ENCODE measurements at regions not wholly inside any gene's neighbourhood (a gene's known extent, or its start where the extent isn't known, plus 50 kb on each side); places are given as distances from the start of the nearest gene placed in this dataset.

DNA sequence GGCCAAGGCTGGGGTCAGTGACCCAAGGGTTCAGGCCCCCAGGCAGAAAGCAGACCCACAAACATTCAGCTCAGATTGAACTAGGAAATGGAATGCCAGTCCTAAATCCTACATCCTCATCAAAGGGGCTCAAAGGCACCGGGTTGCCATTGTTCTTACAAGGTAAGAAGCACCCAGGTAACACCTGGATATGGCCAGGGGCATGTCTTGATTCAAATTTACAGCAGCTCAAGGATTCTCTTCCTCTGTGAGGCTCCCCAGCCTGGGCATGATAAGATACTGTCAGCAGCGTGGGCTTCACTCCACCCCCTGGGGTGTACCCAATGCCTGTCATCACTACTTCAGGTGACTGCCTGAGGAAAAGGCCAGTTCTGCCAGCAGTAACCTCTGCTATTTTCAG is 92.1 kb upstream of the FSTL4 start:
- DNase-seq, result no peak

DNA sequence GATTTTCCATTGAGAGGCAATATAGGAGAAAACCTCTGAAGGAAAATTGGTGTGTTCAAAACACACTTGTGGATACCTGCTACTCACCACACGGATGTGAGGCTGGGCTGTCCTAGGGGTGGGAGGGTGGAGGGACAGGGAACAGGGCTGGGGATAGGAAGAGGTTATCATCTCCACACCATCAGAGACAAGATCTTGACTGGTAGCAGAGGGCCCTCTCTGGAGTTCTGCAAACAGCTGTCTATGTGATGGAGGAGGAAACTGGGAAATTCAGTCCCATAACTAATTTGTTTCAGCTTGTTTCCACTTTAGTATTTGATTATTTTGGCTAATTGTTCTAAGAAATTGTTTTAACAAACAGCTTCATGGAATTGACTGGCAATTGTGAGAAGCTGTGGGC is 91.6 kb upstream of the FSTL4 start:
- DNase-seq, result no peak

DNA sequence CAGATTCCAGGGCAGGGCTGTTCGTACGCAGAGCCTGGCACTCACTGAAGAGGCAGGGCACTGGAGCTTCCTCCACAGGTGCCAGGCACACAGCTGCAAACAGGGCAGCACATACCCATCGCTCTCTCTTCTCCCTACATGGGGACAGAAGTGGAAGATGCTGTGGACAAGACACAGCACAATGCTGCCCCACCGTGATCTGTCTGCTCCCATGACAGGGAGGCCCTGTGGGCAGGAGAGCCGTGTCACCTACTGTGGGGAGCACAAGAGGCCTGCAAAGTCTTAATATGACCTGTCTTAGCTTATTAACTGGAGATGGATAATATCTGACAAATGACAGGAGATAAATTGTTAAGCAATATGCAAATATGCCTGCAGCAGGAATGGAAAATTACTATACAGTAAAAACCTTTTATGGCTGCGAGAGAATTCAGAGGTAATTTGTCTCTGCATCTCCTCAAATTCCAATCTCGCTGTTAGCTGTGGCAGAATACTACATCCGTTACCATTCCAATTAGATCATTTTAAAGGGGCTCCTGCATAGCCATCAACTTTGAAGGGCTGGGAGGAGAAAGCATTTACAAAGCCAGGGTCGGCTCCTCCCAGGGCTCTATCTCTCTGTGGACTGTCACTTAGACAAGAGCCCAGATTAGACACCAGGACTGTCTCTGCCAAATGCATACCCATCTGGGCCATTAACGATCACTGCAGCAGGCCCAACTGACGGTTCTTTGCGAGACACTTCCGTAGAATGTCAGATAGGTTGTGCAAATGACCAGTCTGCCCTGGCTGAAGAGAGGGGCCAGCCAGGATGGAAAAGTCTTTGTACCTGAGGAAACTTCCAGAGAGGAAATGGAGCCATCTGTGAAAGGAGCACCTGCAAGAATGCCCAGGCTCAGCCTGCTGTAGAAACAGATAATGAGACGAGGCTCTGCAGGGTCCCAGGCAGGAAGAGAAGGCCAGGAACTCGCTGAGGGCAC is 90.7 kb upstream of the FSTL4 start:
- no peak for DNase-seq

DNA sequence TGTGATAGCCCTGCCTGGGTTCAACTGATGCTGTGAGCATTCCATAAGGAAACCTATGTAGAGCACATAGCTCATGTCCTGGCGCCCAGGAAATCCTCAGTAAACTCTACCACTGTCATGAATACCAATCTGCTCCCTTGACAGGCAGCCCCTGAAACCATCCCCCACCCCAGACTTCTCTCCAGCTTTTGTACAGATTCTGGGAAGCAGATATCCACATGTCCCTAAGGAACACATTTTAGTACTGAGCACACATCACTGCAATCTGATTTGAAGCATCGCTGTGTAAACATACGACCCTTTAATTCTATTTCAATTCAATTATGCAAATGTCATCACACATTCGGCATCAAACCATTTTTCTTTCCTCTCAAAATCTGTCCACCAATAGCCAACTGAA is 89.5 kb upstream of the FSTL4 start:
- DNase-seq, result no peak

DNA sequence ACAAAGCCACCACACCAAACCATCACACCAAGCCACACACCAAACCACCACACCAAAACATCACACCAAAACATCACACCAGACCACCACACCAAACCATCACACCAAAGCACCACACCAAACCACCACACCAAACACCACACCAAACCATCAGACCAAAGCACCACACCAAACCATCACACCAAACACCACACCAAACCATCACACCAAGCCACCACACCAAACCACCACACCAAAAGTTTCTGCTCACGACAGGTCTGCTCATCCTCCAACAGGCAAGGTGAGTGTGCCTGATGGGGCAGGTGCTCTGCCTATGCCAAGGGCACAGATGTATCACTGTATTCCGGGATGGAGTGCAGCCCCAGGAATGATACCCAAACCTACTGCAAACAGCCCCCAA is 87.9 kb upstream of the FSTL4 start:
- DNase-seq, result no peak

DNA sequence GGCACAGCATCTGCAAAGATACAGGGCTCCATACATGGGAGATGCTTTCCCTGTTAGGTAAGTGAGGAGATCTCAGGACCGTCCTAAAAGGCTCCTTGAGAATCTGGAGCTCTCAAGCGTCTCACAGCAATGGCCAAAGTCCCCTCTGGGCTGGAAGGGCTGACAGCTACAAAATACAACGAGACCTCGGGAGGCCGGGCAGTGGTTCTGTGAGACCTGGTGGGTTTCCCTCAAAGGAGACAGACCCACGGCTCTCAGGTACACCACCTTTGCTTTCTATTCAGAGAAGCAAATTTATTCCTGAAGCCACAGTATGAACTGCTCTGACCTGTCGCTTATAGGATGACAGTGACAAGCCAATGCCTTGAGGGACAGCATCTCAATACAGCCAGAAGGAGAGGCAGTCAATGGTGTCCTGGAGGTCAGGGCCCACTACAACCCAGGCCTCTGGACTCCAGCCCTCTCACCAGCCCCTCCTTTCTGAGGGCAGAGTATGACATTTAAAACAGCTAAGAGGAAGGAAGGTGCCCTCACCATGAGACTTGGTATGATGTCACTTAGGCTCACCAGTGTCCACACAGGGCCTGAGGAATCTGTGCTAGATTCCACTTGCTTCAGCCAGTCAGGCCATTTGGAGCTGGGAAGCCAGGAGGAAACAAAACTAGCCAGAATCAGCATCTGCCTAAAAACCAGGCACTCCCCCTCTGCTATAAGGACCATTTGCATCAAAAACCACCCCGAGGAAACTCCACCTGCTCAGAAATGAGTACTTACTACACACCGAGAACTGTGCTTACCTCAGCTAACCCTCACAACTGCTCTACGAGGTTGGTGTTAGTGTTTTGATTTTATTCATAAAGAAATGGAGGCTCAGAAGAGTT is 86.5 kb upstream of the FSTL4 start:
- DNase-seq, result no peak

DNA sequence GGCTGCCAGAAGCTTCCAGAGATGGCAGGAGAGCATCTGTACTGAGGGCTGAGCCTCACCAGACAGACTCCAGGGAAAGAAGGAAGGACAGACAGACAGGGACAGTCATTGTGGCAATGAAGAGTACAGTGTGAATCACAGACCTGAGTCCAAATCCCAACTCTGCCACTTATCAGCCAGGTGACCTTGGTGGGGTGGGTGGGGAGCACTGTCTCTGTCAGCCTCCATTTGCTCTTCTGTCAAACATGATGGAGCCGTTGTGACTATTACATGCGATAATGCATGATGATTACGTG is 85.9 kb upstream of the FSTL4 start:
- DNase-seq, result no peak

DNA sequence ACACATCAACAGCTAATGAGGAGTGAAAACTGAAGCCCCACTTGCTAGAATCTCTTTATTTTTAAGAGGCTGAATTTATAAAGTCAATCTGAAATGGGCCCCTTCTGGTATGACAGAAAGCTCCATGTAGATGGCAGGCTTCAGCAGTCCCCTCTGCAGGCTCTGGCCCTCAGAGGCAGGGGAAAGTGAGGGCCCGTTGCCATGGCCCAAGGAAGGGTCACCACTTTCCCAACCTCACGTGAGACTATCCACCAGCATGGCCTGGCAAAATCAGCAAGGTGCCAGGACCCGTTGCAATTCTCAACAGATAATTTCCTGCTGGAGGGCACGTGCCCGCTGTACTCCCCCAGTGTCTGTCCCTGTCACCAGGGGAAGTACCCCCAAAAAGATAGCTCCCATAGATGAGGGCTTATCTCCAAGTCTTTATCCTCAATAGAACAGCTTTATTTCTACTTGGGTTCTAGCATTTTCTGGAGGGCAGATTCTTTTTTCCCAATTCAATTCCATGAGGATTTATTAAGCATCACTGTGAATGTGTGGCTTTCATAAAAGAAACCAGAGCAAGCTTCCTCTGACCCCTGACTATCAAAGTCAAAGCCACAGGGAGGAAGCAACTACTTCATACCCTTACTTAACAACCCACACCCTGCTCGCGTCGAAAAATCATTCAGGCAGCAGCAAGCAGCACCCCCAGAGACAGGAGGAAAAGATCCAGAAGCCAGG is 85.4 kb upstream of the FSTL4 start:
- no peak for DNase-seq

DNA sequence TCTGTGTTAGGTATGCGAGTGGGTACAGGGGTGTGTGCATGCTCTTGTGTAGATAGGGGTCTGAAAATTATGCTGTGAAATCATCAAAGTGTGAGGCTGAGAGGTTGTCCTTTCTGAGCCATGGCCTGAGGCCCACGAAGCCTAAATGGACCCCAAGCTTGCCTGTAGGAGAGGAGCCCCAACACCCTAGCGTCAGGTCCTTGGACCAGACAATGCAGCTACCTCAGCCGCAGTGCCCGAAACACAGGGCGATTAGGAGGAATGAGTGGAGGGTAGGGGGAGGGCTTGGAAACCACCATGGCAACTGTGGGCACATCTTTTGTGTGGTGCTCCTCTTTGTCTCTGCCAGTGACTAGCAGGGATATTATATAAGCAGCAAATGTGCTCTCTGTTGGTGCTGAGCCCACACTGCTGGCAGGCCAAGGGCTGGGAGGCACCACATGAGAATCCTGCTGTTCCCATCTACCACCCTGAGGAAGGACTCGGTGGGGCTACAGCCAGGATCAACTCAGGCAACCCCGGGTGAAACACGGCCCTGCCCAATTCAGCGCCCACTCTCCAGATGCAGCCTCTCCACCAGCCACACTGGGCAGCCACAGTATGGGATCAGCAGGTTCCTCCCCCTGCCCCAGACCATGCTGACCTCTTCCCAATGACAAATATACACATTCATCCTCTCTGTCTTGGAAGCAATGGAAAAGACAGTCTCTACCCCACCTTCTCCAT is 84.6 kb upstream of the FSTL4 start:
- no peak for DNase-seq

DNA sequence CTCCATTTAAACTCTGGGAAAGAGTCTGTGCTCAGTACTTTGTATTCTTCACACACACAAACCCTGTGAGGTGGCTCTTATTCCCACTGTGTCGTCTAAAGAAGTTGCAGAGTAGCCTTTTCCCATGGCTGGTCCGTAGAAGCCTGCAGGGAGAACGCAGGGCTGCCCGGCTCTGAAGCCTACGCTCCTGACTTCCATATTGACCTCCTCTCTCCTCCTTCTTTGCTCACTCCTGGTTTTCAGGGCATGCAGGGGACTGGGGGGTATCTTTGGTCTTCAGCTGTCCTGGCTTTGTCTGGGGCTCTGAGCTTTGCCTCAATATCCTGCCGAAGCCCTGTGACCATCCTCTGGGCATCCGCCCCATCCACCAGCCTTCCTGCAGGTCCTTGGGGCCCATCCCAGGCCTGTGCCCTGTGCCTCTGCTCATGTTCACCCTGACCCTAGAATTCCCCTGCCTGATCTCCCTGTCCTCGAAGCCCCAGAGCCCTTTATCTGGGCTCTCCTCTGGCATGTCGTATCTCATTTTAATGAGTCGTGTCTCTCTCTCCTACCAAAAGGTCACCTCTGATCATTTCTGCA is 83.8 kb upstream of the FSTL4 start:
- no peak for DNase-seq

DNA sequence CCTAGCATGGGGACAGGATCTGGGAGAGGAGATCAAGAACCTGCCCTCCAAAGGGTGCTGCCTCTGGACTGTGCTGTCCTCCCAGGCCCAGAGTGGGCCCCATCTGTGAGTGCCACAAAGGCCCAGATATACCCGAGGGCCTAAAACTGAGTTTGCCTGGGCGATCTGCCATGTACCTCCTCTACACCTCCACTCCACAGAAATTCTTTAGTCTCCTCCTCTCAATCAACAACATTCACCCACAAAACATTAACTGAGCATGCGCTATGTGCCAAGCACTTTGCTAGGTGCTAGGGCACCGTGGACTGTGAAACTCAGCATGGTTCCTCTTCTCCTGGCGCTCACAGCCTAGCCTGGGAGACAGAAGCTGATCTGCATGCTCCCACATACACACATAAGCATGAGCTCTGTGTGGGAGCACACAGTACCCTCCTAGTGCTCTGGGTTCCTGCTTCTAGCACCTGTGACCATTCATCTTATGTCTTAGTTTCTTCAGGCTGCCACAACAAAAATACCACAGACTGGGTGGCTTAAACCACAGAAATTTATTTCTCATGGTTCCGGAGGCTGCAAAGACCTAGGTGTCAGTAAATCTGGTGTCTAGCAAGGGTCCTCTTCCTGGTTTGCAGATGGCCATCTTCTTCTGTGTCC is 82.0 kb upstream of the FSTL4 start:
- DNase-seq, result no peak

DNA sequence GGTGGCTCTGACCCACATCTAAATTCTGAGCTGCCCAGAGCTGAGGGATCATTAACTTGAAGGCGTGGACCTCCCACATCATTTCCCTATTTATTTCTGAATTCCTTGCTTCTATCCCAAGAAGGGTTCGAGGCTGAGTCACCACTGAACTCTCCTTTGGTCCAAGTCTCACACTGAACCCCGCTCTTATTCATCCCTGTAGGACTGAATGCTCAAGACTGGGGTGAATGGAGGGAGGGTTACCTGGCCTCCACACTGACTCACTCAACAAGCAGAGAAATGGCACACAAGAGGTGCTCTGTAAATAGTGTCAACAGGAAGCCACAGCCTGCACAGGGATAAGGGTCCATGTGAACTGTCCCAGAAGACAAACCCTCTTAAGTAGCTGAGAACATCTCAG is 79.1 kb upstream of the FSTL4 start:
- no peak for DNase-seq

DNA sequence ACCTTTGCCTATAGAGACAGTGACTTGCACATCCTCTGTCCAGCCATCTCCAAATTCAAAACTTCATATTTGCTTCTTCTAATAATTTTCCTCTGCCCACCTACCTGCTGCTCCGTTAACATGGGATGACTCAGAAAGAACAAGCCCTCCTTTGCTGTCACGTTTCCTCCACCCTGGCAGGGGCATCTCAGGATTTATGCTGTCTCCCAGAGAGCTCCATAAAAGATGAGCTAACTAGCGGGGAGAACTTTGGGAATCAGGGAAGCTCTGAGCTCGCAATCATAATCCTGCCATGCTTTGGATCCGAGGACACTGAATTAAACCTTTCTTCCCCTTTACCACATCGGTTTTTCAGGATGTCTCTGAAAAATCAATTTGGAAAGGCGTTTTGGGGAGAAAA is 78.4 kb upstream of the FSTL4 start:
- DNase-seq, result no peak

DNA sequence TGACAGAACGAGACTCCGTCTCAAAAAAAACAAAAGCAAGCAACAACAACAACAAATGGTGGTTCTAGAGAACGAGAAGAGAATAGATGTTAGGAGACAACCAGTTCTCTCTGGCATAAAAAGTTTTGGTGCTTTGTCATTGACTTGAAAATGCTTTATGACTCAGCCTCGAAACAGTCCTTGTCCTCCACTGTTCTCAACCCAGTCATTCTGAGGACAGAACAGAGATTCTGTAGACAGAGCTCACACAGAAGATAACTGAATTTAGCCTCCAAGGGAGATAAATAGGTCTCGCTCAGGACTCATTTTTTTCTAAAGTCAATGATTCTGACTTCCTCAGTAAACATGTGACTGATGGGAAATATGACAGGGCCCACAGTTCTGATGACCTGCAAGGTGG is 76.0 kb upstream of the FSTL4 start:
- no peak for DNase-seq

DNA sequence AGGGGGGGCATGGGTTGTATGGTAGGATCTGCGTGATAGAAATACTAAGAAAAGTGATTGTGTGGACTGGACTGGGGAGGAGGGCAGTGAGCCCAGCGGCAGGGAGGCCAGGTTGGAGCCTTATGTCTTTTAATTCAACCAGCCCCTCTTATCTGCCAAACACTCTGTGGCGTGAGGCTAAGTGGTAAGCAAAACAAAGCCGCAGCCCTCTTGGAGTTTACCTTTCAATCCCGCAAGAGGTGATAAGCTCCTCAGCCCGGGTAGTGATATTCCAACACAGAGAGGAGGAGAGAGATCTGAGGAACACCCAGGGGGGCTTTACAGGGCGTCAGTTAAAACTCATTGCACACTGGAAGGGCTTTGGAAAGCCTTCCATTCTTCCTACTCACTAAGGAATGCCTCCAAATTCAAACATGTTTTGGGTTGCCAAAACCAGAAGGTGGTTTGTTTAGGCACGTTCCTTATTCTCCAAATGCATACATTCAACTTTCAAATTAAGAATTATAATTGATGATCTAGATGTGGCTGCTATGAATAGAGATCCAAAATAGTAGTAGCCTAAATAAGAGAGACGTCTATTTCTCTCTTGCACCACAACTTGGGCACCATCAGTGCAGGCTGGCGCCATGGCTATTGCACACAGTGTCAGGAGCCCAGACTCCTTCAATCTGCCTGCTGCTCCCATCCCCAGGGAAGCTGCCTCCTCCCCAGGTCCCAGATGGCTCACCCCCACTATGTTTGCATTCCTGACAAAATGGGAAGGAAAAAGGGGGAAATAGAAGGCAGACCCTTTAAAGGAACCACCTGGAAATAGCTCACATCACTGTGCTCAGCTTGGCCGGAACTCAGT is 75.1 kb upstream of the FSTL4 start:
- no peak for DNase-seq

DNA sequence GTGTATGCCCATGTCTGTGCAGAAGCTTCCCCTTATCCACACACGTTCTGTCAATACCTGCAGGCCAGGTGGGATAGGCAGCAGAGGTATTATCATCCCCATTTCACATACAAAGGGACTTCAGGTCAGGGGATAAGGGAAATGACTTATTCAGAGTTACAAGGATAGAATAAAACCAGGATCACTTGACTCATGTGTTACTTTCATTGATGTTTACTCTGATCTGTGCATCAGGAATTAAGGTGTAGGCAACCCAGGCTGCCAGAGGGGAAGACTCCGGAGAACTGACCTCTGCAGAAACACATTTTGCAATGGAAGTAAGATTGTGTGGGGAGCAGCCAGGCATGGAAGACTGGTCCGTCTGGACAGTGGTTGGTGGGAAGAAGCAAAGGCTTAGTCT is 74.2 kb upstream of the FSTL4 start:
- DNase-seq, result no peak

DNA sequence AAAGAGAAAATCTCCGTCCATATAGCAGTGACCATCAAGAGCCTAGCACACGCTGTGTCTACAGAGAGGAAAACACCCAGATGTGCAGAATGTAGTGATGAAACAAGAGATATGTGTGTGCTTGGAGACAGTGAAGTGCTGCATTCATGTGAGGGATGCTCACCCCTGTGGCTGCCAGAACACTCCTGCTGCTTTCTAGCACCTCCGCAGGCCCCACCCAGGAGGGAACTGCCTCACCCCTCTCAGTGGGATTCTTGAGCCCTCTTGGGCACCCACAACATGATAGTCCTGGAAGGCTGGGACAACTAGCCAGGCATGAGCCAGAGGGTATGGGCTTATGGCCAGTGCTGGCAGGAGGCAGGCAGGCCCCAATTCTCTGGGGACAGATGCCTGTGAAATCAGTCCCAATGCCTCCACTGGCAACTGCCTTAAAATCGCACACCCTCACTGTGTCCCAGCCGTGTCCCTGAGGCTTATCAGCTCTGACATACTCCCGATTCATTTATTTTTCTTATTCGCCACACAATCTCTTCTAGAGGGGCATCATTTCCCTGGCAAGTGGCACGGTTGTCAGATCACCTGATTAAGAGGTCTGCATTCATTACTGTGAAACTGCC is 73.2 kb upstream of the FSTL4 start:
- no peak for DNase-seq

DNA sequence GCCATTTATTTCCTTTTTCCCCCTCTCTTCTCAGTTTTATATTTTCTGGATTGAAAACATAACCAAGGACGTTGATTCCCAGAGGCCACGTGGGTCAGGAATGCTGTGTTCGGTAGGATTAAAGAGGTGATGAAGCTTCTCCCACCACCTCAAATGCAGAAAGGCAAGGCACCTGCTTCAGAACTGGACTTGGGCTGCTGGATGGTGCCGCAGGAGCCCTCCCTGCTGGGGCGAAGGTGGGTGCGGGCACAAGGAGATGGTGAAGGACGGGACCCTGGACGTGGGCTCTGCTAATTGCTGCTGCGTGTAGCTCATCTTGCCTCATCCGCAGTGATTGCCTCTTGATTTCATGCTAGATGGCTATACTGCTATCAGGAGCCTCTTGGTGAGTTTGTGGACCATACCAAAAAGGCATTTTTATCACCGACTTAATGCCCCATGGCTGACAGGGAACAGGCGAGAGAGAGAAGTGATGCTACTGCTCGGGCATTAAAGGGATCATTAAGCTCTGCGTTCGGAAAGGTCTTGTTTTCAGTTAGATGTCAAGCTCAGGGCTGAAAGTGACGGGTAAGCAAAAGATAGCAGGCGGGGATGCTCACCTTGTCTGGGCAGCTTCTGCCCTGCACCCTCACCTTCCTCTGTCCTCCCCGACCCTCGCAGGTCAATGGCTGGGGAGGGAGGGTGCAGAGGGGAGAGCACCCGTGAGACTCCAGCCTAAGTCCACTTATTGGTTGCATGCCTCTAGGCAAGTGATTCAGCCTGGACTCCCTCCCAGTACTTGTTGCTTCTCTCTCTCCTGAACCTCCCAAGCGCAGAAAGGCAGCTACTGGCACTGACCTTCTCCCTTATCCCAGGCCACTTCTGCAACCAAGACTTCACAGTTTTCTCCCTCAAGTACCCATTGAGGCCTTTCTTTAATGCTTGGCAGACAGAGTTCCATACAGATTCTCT is 71.6 kb upstream of the FSTL4 start:
- DNase-seq, result no peak

DNA sequence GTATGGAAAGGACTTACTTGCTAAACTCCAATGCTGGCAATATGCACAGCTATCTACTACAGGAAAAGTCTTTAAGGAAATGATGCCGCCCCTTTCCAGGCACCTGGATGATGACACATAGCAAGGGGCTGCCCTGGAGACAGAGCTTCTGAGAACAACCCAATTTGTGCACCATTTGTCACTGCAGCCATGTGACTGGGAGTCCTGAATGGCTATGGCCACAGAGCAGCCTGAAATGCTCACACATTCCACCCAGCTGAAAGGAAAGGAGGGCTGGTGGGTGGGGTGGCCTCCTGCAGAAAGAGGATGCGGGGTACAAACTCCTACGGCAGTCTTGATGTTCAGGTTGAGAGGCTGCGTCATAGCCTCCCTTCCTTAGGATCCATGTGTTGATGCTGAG is 70.1 kb upstream of the FSTL4 start:
- DNase-seq, result no peak

Measured in NCI-H1105 (cell line).